NCI-H146 (cell line): ENCODE measurements at regions not wholly inside any gene's neighbourhood (a gene's known extent, or its start where the extent isn't known, plus 50 kb on each side); places are given as distances from the start of the nearest gene placed in this dataset.

Source experiments
- DNase-seq: peaks from one replicate; lab custom pipeline; 2025; lab: John Stamatoyannopoulos, UW

DNA sequence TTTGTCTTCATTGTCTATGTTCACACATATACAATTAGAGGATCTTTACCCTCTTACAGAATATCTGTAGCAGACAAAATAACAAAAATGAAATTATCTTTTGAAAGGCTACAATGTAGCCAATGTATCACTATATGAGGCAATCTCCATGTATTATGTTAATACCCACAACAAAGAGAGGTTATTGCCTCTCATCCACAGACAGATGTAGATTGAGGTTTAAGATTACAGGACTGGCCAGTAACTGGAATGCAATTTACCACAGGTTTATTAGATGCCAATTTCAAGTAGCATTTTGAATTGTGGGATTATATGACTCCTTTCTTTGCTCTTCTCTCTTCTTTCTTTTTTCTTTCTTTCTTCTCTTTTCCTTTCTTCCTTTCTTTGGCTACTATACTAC is 242.6 kb downstream of the ANKRD50 start:
- no peak for DNase-seq

DNA sequence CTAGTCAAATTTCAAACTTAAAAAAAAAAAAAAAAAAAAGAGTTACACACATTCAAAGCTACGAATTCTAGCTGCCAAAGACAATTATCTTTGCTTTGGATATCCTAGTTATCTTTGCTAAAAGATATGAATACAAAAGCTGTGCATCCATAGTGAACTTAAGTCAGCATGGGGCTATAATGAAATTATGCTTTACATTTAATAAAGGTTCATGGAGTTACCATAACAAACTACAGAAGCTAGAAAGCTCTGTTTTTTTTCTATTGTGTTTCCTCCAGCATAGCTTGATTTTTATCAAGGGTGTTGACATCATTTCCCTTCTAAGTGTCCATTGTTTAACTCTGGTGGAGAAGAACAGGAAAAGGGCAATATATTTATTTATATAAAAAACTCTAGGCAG is 234.1 kb downstream of the ANKRD50 start:
- no peak for DNase-seq

DNA sequence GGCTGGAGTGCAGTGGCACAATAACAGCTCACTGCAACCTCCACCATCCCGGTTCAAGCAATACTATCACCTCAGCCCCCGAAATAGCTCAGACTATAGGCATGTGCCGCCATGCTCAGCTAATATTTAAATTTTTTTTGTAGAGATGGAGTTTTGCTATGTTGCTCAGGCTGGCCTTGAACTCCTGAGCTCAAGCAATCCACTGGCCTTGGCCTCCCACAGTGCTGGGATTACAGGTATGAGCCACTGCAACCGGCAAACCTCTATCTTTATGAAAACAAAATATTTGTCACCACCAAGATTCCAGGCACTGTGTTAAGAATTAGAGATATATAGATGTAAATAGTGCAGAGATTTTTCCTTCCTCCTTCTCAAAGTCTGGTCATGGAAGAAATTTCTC is 232.5 kb downstream of the ANKRD50 start:
- no peak for DNase-seq

DNA sequence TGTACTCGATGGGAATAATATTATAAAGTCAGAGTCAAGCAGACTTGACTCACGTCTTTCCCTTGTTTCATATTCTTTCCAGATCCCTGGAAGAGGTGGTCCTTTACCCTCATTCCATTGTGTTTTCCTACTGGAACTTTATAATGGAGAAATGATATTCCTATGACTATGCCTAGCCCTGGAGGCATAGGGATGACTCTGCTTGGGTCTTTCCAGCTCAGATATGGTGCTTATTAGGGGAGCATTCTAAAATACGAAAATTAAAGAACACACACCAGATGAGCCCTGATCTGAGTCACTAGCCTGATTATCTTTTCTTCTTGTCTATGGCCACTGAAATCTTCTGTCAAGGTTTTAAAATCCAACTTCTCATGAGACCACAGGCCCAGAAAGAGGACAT is 231.4 kb downstream of the ANKRD50 start:
- DNase-seq = no peak

DNA sequence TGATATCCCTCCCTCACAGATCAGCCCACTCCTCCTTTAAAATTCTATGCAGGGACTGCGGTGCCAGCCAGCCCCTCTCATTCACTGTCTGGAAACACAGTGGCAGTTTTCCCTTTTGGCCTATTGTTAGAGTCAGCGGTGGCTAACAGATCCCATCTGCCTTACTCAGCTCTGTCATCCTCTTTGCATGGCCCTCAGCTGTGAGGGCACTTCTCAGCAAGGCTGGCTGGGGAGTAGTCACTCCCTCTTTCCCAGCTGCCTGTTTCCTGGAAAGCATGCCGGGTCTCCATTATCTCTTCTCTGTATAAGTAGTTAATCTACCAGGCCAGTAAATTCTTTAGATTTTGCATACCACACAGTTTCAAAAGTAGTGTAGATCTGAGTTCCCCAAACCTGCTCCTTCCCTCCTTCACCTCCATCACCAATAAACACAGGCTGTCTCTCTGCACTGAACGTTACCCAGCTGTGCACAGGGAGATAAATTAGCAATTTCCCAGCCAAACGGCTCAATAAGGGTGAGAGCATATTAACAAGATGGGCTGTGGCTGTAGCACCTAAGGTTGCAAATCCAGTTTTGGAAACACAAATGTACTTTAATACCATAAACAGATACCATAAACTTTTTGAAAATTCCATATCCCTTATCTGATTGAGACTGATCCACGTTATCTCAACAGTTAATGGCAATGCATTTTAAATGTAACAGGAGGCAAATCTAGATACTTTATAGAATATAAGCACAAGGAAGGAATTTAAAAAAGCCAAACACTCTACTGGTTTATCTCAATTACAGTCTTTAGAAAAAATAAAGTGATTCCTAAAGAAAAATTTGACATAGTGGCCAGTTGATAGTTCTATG is 229.3 kb downstream of the ANKRD50 start:
- peak; percentile 14 for DNase-seq

DNA sequence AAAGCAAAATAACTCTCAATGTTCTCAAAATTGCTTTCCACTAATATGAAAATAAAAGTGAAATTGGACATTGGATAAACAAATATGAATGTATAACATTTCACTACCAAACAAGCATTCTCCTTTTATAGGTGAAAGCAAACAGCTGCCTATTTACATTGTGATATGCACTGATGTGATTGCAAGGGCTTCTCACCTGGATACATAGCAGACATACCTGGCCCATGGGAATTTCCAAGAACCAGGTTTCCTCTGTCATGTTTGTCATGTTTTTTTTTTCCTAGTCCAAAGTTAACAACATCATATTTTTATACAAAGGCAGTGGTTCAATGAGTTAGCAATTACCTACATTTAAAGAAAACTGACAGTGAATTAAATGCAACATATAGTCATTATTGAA is 228.5 kb downstream of the ANKRD50 start:
- no peak for DNase-seq

DNA sequence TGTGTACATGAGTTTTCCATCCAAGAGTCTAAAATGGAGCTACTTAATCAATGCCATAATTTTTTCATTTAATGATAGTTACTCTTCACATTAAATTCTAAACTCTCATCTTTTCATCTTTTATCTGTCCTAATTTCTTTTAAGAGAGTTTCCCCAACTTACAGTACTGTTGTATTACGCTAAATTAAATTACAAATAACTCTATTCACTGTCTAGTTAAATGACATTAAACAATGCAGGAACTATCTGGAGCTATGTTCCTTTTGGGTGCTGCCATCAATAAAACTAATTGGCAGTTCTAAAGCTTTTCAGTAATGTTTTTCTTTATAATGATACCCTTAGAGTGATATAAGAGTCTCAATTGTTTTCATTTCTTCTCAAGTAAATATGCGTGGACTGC is 227.6 kb downstream of the ANKRD50 start:
- DNase-seq = no peak

DNA sequence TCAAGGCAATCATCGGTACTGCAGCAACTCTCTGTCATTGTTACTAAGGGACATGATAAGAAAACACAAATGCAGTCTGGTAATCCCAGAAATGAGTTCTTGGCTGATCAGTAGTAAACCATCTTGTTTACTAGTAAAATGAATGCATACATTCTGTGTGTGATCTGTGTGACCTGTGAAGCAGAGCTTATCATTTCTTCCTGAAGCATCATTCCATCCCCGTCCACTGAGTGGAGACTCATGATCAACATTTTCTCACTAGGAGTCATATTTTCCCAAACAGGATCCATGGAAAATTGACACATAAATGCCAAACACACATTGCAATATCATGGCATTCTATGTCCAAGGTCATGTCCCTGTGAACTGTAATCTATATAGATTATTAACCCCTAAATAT is 226.1 kb downstream of the ANKRD50 start:
- no peak for DNase-seq

DNA sequence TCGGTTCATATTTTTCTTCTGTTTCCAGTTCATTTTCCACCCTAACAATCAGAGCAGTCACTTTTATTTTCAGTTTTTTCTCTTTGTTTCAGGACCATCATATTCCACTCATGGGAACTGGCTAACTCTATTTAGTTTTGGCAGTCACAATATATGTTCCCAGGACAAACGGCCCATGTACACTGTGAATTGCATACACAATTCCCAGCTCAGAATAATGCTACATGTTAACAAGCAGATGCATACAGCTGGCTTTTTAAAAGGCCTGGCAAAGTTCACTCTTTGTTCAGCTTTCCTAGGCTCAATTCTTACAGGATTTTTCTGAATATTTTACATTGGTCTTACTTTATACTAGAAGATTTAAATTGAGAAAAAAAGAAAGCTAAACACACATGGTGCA is 224.9 kb downstream of the ANKRD50 start:
- no peak for DNase-seq

DNA sequence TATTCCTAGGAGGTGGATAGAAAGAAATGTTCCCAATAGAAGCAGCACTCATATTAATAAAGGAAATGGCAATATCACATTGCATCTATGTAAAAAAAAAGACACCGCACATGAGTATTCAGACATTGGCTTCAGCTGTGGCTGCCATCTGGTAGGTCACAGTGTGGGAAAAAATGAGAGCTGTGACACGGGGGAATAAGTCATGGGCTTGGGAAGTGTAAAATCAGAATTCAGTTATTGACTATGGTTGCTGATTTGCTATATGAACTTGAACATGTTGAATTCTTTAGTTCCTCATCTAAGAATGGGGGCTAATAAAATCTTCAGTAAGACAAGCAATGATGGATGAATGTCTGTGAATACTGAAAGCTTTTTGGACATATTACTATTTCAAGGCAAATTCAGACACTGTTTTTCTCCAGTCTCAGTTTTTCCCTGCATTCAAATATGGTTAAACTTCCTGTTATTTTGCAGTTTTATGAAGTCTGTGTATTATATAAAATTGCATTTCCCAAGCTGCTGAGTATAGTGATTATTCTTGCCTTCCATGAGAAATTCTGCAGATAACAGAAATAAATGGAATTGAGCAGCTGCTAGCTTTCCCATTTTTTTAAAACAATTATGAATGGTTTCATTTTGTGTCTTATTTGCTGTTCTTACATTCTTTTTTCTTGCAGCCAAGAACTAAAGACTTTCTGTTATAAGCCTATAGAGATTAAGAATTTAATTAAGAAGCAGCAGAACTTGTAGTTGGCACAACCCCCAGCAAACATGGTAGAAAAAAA is 221.0 kb downstream of the ANKRD50 start:
- no peak for DNase-seq

DNA sequence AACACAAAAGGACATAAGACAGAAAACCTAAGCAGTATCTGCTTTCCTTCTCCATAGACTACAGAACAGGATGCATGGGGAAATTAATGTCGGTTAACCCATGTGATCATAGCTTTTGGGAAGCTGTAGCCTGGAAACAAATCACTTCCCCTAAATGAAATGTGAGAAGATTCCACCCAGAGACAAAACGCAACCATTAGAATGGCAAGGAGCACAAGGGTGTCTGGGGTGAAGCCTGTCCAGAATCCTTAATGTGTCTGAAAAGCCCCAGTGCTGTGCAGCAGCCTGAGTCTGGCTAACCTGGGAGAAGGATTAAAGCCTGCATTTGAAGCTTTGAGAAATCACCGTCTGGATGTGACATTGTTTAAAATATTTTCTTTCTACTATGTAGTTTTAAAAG is 213.3 kb downstream of the ANKRD50 start:
- DNase-seq = no peak

DNA sequence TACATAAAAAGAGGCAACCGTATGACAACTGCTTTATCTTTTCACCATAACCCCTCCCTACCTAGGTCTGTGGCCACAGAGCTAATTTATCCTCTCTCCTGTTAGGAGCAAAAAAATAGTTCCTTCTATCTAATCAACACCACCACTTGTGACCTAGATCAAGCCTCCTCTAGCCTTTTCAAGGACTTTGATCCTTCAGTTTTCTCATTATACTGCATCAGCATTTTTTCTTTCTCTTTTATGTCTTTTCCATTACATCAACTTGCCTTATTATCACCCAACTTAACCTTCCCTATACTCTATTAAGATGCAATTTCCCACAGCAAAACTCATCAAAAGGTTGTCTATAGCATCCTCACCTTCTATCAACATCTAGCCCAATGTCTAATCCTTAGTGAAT is 211.0 kb downstream of the ANKRD50 start:
- no peak for DNase-seq

DNA sequence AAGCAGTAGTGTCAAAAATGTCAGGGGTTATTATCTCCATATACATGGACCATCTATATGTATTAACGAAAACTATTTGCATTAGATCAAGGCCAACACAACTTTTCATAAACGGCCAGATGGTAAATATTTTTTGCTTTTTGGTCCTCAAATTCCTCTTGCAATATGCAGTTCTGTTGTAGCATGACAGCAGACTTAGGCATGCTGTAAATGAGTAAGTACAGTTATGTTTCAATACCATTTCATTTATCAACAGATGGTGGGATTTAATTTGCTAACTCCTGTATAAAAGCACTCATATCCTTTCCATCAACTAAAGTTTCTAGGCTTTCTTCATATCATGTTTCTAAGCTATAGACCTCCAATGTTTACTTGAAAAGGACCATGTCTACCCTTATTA is 208.1 kb downstream of the ANKRD50 start:
- no peak for DNase-seq

DNA sequence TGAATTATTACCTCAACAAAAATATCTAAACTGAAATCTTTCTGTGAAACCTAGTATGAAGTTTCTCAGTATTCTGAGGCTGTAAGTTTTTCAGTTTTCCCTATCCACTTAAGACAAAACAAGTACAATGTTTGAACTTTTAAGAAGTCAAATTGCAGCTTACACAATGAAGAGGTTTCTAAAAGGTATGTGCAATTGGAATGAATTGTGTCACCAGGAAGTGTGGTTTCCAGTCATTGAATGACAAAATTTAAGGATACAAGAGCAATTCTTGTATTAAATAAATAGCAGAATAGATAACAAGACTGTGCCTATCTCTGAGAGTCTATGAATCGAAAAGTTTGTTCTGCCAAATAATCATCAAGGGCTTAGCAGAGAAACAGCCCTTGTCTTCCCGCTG is 207.3 kb downstream of the ANKRD50 start:
- no peak for DNase-seq

DNA sequence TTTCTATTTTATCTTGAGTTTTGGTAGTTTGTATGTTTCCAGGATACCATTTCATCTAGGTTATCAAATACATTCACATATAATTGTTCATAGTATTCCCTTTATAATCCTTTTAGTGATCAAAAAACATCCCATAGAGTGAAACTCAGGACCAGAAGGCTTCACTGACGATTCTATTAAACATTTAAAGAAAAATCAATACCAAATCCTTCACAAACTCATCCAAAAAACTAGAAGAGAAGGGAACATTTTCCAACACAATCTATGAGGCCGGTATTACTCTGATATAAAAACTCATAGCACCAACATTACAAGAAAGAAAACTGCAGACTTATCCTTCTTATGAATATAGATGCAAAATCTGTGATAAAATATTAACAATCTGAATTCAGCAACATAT is 203.4 kb downstream of the ANKRD50 start:
- DNase-seq = no peak

DNA sequence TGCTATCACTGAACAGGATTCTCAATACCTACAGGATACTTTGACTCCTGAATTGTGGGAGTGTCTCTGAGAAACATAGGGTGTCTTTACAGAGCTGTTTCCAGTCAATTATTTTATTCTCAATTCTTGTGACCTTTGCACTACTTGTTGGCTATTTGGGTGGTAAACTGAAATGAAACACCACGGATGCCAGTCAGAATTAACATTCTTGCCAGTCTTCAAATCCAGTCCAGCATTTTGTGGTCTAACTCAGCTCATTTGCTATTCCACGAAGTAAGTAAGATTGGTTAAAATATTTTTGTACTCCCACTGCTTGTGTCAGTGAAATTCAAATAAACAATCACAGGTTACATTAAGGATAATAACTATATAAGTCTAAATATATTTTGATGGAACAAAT is 197.9 kb downstream of the ANKRD50 start:
- DNase-seq = no peak

DNA sequence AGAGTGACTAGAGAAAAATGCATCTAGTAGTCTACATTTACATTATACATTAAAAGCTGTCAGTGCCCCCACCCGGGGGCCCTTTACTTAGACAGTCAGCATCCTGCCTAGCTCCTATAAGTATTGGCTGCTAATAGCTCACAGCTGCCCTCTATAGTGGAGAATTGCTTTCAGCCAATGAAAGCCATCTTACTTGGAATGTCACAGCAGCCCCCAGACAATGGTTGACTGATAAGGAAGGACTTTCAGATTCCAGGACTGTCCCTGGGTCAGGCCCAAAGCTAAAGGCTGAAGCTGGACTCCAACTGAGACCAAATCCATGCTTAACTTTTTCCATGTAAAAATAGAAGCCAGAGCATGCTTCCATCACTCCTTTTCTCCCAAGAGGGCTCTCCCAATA is 196.9 kb downstream of the ANKRD50 start:
- no peak for DNase-seq

DNA sequence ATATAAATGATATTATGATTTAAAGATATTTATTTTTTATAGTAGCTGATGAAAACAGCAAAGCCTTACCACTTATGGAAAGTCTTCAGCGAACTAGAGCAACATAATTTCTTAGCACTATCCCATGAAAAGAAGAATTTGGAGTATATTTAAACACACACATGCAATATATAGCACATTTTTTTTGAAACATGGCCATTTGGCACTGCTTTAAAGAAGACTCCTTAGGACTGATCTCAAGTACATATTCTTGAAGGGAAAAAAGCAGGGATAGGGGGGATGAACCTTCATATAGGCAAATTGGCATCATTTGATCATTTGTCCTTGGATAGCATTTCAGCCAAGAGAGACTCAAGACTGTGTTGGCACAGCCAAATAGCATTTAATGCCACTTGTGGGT is 193.3 kb downstream of the ANKRD50 start:
- no peak for DNase-seq

DNA sequence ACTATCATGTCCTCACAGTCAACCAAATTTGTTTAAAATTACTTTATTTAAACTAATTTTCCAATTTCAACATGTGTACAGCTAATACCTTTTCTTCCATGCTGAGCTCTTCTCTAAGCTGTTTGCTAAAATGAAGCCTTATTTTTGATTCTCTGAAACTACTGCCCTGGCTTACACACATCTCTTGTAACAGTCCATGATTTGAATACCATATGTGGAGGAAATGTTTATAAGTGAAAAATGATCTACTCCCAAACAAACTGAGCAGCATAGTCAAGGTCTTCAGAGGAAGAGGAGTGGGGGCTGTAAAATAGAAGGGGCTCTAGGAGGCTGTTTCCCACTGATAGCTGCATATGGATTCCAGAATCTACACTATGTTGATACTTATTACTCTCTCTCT is 188.7 kb downstream of the ANKRD50 start:
- no peak for DNase-seq

DNA sequence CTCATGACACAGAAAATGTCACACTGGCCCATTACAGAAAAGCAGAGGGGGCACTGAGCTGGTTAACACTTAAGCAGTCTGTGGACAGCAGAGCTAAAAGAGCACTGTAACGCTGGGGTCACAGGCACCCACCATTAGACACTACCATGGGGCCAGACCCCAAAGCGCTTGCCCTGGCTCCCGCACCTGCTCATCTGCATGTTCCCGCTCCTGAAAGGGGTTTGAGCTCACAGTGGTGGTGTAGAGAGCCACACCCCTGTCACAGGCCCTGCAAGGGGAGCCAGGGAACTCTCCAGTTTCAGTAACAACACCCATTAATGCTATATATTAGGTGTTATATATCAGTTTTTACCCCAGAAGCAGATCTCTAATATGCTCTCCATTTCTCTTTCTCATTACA is 187.0 kb downstream of the ANKRD50 start:
- DNase-seq = no peak

DNA sequence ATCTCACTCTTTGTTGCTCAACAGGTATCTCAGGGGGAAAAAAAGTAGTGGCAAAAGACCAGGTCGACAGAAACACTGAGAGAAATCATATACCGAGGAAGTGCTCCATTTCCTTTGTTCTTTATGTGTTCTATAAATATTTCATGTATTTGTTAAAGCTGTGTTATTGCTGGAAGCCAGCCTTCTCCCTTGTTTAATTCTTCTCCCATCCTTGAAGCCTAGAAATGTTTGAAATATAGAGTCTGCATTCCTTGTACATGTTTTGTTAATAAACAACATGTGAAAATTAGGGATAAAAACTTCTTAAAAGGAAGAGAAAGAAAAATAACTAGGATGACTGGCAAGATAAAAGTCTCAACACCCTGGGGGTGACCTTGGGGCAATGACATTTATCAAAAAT is 186.2 kb downstream of the ANKRD50 start:
- DNase-seq = no peak

DNA sequence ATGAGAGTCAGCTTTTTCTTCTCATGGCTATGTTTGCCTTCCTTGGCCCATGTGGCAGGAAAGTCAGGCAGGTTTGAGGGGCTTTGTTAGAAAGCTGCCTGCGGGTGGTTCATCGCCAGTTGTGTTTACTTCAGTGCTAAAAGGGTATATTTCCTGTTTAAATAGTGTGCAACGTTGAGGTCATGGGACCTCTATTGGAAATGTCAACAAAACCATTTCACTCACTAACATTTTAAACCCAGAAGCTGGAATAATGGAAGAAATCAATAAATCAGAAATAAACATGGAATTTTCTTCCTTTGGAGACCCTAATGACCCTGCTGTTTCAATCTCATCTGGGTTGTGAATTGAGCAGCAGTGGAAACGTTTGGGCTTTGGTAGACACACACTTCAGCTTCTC is 185.8 kb downstream of the ANKRD50 start:
- peak; percentile 4 for DNase-seq

DNA sequence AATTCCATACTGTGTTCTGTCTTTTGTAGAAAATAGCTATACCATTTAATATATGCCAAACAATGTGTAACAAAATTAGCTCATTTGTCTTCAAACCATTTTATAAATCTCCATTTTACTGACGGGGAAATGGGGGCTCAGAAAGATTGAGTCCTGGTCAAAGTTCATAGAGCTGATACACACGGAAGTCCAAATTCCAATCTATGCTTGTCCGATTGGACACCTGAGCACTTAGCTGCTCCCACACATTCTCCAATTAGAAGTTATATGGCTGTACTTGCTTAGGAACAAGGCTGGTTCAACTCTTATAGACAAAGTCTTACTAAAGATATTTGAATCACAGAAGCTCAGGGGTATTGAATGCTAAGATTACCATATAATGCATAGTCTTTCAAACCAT is 185.2 kb downstream of the ANKRD50 start:
- DNase-seq = no peak

DNA sequence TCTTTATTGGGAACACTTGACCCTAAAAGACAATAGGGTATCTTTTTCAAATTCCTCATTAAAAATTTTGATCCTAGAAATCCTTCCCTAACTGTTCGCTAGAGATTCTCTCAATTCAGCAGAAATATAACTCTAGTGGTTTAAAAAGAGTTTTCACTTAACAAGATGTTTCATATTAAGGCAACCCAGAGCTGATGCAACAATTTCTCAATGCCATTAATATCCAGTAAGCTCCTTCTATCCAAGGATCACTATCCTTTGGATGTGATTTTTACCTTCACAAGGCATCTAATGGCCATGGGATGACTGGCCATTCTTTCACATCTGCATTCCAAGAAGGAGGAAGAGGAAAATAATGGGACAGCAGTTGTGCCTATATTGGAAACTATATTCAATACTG is 183.4 kb downstream of the ANKRD50 start:
- no peak for DNase-seq
